T-helper 2 cell (primary cell): ENCODE measurements at regions not wholly inside any gene's neighbourhood (a gene's known extent, or its start where the extent isn't known, plus 50 kb on each side); places are given as distances from the start of the nearest gene placed in this dataset.

ENCODE experiments used
- DNase-seq, 5 experiments: peaks; one replicate each; pipeline versions ENCODE4 v3.0.0 to v3.0.0-alpha.2; 2012 to 2022

- DNase-seq: no peak
Measured at GRCh38 chr18:56066524-56067213, 478.7 kb upstream of the TCF4 start.

- no peak for DNase-seq
Measured at GRCh38 chr18:56065086-56065485, 477.1 kb upstream of the TCF4 start.

- no peak for DNase-seq
Measured at GRCh38 chr18:56062931-56063330, 474.9 kb upstream of the TCF4 start.

GRCh38 chr18:56060967-56061541 is 473.1 kb upstream of the TCF4 start:
- DNase-seq: no peak

- DNase-seq: no peak
Measured at GRCh38 chr18:56052202-56052601, 464.2 kb upstream of the TCF4 start.

- DNase-seq: no peak
Measured at GRCh38 chr18:56044239-56044638, 456.2 kb upstream of the TCF4 start.

GRCh38 chr18:56043641-56044061 is 455.7 kb upstream of the TCF4 start:
- DNase-seq: no peak

- DNase-seq: no peak
Measured at GRCh38 chr18:56042915-56043536, 455.0 kb upstream of the TCF4 start.

- DNase-seq: no peak
Measured at GRCh38 chr18:56038171-56039030, 450.4 kb upstream of the TCF4 start.

GRCh38 chr18:56036741-56037140 is 448.7 kb upstream of the TCF4 start:
- DNase-seq: no peak

- no peak for DNase-seq
Measured at GRCh38 chr18:56035546-56035945, 447.6 kb upstream of the TCF4 start.

GRCh38 chr18:56034949-56035348 is 447.0 kb upstream of the TCF4 start:
- no peak for DNase-seq

GRCh38 chr18:56030060-56030459 is 442.1 kb upstream of the TCF4 start:
- no peak for DNase-seq

GRCh38 chr18:56028514-56028913 is 440.5 kb upstream of the TCF4 start:
- no peak for DNase-seq

GRCh38 chr18:56026509-56026908 is 438.5 kb upstream of the TCF4 start:
- no peak for DNase-seq

- no peak for DNase-seq
Measured at GRCh38 chr18:56021809-56022195, 433.8 kb upstream of the TCF4 start.

GRCh38 chr18:56021136-56021808 is 433.3 kb upstream of the TCF4 start:
- no peak for DNase-seq

GRCh38 chr18:56019908-56020307 is 431.9 kb upstream of the TCF4 start:
- no peak for DNase-seq

GRCh38 chr18:56019156-56019555 is 431.2 kb upstream of the TCF4 start:
- DNase-seq: no peak

GRCh38 chr18:56009411-56009810 is 421.4 kb upstream of the TCF4 start:
- no peak for DNase-seq

GRCh38 chr18:56003720-56004088 is 415.7 kb upstream of the TCF4 start:
- no peak for DNase-seq

- no peak for DNase-seq
Measured at GRCh38 chr18:56003009-56003719, 415.2 kb upstream of the TCF4 start.
